Islet of Langerhans (tissue), 1 donor: ENCODE measurements at regions not wholly inside any gene's neighbourhood (a gene's known extent, or its start where the extent isn't known, plus 50 kb on each side); places are given as distances from the start of the nearest gene placed in this dataset.
A peak's percentile ranks its signal among the peaks of the same experiment; 100 is the strongest.
"Not testable (repeated sequence)": the region's sequence is repeated elsewhere in the genome, so short reads cannot be mapped to it uniquely, and the experiment has no call there.

ENCODE experiments used
- FAIRE-seq: peaks from one replicate; lab custom pipeline; 2011; peaks lifted over from hg19 to GRCh38; lab: Jason Lieb, UNC

- FAIRE-seq: no peak
Measured at GRCh38 chr18:34482204-34482603, 227.9 kb upstream of the DTNA start.

GRCh38 chr18:34483198-34483597 lies 226.9 kb upstream of the DTNA start:
- FAIRE-seq: no peak

GRCh38 chr18:34491719-34492118 lies 218.4 kb upstream of the DTNA start:
- FAIRE-seq: no peak

GRCh38 chr18:34492652-34493051 lies 217.4 kb upstream of the DTNA start:
- peak; percentile 96 for FAIRE-seq

GRCh38 chr18:34493099-34493544 lies 217.0 kb upstream of the DTNA start:
- FAIRE-seq: no peak

- FAIRE-seq: no peak
Measured at GRCh38 chr18:34493566-34494358, 216.3 kb upstream of the DTNA start.

GRCh38 chr18:34494359-34494696 lies 215.8 kb upstream of the DTNA start:
- no peak for FAIRE-seq

- FAIRE-seq: peak; percentile 80
Measured at GRCh38 chr18:34495506-34495905, 214.6 kb upstream of the DTNA start.

DNA sequence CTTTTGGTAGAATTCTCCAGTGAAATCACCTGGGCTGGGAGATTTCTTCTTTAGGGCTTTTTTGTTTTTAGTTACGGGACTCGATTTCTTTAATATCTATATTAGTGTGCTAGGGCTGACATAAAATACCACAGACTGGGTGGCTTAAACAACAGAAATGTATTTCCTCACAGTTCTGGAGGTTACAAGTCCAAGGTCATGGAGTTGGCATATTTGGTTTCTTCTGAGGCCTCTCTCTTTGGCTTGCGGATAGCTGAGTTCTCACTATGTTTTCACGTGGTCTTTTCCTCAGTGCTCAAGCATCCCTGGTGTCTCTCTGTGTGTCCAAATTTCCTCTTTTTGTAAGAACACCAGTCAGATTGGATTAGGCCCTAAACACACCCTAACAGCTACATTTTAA lies 208.5 kb upstream of the DTNA start:
- FAIRE-seq: no peak

- no peak for FAIRE-seq
Measured at GRCh38 chr18:34506198-34506597, 203.9 kb upstream of the DTNA start.

DNA sequence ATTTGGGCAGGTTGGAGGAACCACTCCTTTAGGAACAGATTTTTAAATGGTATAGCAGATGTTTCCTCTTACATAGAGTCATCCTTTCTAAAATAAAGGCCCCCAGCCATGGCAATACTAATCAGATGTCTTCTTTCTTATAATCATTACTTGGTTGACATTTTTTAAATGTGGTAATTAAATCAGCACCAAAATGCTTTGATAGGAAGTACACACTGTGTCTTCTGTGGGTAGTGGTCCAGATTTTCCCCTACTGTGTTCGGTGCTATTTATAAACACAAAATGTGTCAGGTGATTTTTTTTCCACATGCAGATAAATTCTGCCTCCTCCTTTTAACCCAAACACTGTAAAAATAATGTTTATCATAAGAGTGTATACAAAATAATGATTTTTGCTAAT lies 200.9 kb upstream of the DTNA start:
- FAIRE-seq: no peak

- FAIRE-seq: no peak
Measured at GRCh38 chr18:34509879-34510586, 200.1 kb upstream of the DTNA start.

- FAIRE-seq: no peak
Measured at GRCh38 chr18:34510926-34511325, 199.2 kb upstream of the DTNA start.

- no peak for FAIRE-seq
Measured at GRCh38 chr18:34511435-34511834, 198.7 kb upstream of the DTNA start.

DNA sequence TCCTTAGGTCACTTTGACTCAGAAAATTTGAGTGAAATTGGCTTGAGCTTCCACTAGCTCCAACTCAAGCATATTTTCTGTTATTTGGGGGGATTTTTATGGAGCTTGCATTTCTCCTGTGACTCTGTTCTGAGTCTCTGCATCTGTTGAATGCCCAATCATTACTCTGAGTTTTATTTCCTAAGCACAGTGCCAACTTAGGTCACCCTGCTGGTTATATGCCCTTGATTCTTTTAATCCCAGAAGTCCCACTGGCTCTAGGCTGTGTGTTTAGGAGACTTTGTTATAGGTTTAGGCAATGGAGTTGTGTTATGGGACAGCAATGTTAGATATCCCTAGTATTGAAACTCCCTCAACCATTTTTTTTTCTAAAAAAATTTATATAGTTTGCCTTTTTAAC lies 198.2 kb upstream of the DTNA start:
- FAIRE-seq: no peak

- FAIRE-seq: peak; percentile 65
Measured at GRCh38 chr18:34514238-34514637, 195.9 kb upstream of the DTNA start.

DNA sequence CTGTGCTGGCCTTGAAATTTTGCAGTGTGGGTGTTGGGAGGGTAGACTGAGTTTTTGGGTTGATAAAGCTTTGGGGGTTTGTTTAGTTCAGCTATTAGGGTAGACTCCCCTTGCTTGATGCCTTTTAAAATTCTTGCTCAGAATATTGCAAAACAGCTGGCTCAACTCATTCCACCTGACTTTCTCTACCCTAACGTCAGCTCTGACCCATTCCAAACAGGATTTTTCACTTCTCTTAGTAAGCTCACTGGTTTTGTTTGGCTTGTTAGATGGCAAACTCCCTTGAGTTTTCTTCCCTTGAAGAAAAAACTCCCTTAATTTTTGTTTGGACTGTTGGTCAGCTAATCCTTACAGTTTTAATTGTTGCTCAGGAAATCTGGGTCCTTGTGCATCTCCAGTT lies 195.1 kb upstream of the DTNA start:
- FAIRE-seq: no peak

DNA sequence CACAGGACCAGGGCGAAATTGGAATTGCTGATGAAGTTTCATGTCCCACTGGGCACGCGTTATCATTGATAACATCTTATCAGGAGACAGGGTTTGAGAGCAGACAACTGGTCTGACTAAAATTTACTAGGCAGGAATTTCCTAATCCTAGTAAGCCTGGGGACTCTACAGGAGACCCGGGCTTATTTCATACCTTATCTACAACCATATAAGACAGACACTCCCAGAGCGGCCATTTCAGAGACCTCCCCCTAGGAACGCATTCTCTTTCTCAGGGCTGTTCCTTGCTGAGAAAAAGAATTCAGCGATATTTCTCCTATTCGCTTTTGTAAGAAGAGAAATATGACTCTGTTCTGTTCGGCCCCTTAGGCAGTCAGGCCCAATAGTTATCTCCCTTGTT lies 193.7 kb upstream of the DTNA start:
- not testable (repeated sequence) for FAIRE-seq

GRCh38 chr18:34516996-34517395 lies 193.1 kb upstream of the DTNA start:
- not testable (repeated sequence) for FAIRE-seq

GRCh38 chr18:34521040-34521439 lies 189.1 kb upstream of the DTNA start:
- FAIRE-seq: no peak

DNA sequence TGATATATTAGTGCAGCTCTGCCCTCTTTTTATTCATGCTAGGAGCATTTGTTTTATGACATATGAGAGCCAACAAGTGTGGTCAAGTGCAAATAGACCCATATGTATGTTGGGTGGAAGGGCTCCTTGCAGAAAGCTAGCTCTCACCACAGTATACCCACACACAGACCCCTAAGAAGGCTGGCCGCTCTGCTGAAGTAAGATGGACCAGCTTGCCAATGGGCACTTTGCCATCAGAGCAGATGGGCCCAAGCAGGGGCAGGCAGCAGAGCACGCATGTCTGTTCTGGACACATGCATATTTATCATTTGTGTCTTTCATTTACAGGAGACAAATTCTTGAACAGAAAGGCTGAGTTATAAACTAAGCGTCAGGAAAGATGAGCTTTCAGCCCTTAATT lies 187.5 kb upstream of the DTNA start:
- FAIRE-seq: no peak

DNA sequence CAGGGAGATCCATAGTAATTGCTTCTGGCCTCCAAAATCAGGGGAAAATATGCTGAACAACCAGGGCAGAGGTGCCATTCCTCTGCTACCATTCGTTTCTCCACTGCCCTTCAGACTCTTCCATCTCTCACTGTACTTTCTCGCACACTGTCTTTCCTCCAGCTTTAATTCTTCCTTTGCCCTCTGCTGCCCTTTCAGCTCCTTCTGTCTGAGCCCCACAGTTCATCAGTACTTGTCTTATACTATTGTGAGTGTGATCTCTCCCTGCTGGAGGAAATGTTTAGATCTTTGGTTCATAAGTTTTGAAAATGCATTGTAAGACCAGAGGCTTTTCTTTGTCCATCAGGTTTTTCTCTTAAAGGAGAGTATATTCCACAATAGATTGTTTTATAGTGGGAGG lies 184.9 kb upstream of the DTNA start:
- no peak for FAIRE-seq

- no peak for FAIRE-seq
Measured at GRCh38 chr18:34528177-34528576, 181.9 kb upstream of the DTNA start.
